Natural killer cell (primary cell): ENCODE measurements at regions not wholly inside any gene's neighbourhood (a gene's known extent, or its start where the extent isn't known, plus 50 kb on each side); places are given as distances from the start of the nearest gene placed in this dataset.

Experiments used
- ATAC-seq, 3 donors: fragments of 150-1000 bp in 2 of 3; fragments of 200-7000 bp in 1 of 3; cut with Tn5 transposase; 1 replicate in 1 of 3; 2 replicates in 2 of 3; pipeline ENCODE4 v1.10.0; 2021; ENCODE audit warnings: mild to moderate bottlenecking in 2 of 3, moderate library complexity in 2 of 3
- DNase-seq, 2 donors: peaks; one replicate each; pipeline versions ENCODE4 v3.0.0 to v3.0.0-alpha.2; 2013 to 2021; ENCODE audit warnings: mixed read lengths in 1 of 2
- H3K27ac ChIP-seq: one replicate; pipeline ENCODE4 v1.5.1; 2013; ENCODE audit warnings: mild to moderate bottlenecking, low read length
- H3K27me3 ChIP-seq: one replicate; pipeline ENCODE4 v1.6.1; 2013; ENCODE audit warnings: low read length; ENCODE audit not compliant: control insufficient read depth, insufficient read depth
- H3K36me3 ChIP-seq: one replicate; pipeline ENCODE4 v1.6.1; 2013; ENCODE audit warnings: low read length; ENCODE audit not compliant: control insufficient read depth, insufficient read depth
- H3K4me1 ChIP-seq: one replicate; pipeline ENCODE4 v1.6.1; 2013; ENCODE audit warnings: low read length; ENCODE audit not compliant: control insufficient read depth, insufficient read depth
- H3K4me3 ChIP-seq: one replicate; pipeline ENCODE4 v1.5.1; 2013; ENCODE audit warnings: low read length
- H3K9me3 ChIP-seq: one replicate; pipeline ENCODE4 v1.6.1; 2013; ENCODE audit warnings: low read length; ENCODE audit not compliant: control insufficient read depth, insufficient read depth
- H3K27ac Mint-ChIP-seq, 2 donors: one replicate each; pipeline ENCODE4 v1.8.0; 2022; ENCODE audit warnings: mild to moderate bottlenecking in 2 of 2, mixed read lengths in 2 of 2, moderate library complexity in 1 of 2
- H3K27me3 Mint-ChIP-seq, 2 donors: one replicate each; pipeline ENCODE4 v1.8.0; 2022; ENCODE audit warnings: low read depth in 2 of 2, mixed read lengths in 2 of 2
- H3K36me3 Mint-ChIP-seq: one replicate; pipeline ENCODE4 v1.8.0; 2022; ENCODE audit warnings: mixed read lengths
- H3K4me1 Mint-ChIP-seq, 2 donors: one replicate each; pipeline ENCODE4 v1.8.0; 2022; ENCODE audit warnings: mixed read lengths in 2 of 2
- H3K4me3 Mint-ChIP-seq: one replicate; pipeline ENCODE4 v1.8.0; 2022; ENCODE audit warnings: mild to moderate bottlenecking, moderate library complexity, mixed read lengths
- H3K9me3 Mint-ChIP-seq, 2 donors: one replicate each; pipeline ENCODE4 v1.8.0; 2022; ENCODE audit warnings: mixed read lengths in 2 of 2
- CTCF ChIP-seq: fragments of 200-600 bp; IDR thresholded peaks from one replicate; pipeline ENCODE4 v1.8.0; 2022; ENCODE audit warnings: antibody characterized with exemption
- WGBS: methylation state at CpG from one replicate; pipeline ENCODE4 v1.1.7; 2013; ENCODE audit warnings: missing lambda C conversion rate; ENCODE audit not compliant: insufficient coverage; 5-methylcytosine and 5-hydroxymethylcytosine counted together
- intact Hi-C: fragments of 100-400 bp; cut with micrococcal nuclease; formaldehyde crosslinking; loops from one replicate; pipeline ENCODE4 v1.14.2; 2022

- ATAC-seq (no peak), DNase-seq (no peak)
- Mint-ChIP-seq H3K9me3 (peaks cover 7% of the 10 kb centered on the region in 2 donors), H3K4me1 (no peaks in the 10 kb centered on the region), H3K27me3 (no peaks in the 10 kb centered on the region), H3K4me3 (no peak overlapping the region), H3K27ac (no peak overlapping the region), H3K36me3 (no peaks in the 10 kb centered on the region)
- Histone ChIP-seq H3K36me3 (no peaks in the 10 kb centered on the region), H3K27me3 (no peaks in the 10 kb centered on the region), H3K27ac (no peak overlapping the region), H3K4me1 (no peaks in the 10 kb centered on the region), H3K4me3 (no peak overlapping the region), H3K9me3 (no peaks in the 10 kb centered on the region)
- intact Hi-C loops = no loop called here
- TF ChIP-seq CTCF = no peak
Measured at GRCh38 chr2:146370826-146371225, 1474.0 kb upstream of the ACVR2A start.

- Histone ChIP-seq H3K9me3 (no peaks in the 10 kb centered on the region), H3K36me3 (no peaks in the 10 kb centered on the region), H3K4me1 (no peaks in the 10 kb centered on the region), H3K27me3 (no peaks in the 10 kb centered on the region), H3K4me3 (no peak overlapping the region), H3K27ac (no peak overlapping the region)
- no peaks in the 10 kb centered on the region for H3K4me1 Mint-ChIP-seq
- peaks cover 5 to 8% of the 10 kb centered on the region in 2 donors for H3K9me3 Mint-ChIP-seq
- intact Hi-C loops = no loop called here
- no peak for DNase-seq
- H3K4me3 Mint-ChIP-seq = no peak overlapping the region
- H3K27me3 Mint-ChIP-seq = no peaks in the 10 kb centered on the region
- ATAC-seq = no peak
- no peaks in the 10 kb centered on the region for H3K36me3 Mint-ChIP-seq
- H3K27ac Mint-ChIP-seq = no peak overlapping the region
- TF ChIP-seq CTCF = no peak
Measured at GRCh38 chr2:146366276-146366675, 1478.6 kb upstream of the ACVR2A start.

- TF ChIP-seq CTCF = no peak
- no peaks in the 10 kb centered on the region for H3K27me3 Mint-ChIP-seq
- H3K4me3 Mint-ChIP-seq = no peak overlapping the region
- intact Hi-C loops = no loop called here
- H3K4me1 Mint-ChIP-seq = no peaks in the 10 kb centered on the region
- H3K9me3 Mint-ChIP-seq = peaks cover 3 to 5% of the 10 kb centered on the region in 2 donors
- 75% methylated on average over 1 of the region's 1 CpG for WGBS
- no peaks in the 10 kb centered on the region for H3K36me3 Mint-ChIP-seq
- H3K9me3 ChIP-seq = no peaks in the 10 kb centered on the region
- no peak overlapping the region for H3K27ac Mint-ChIP-seq
- no peak overlapping the region for H3K4me3 ChIP-seq
- no peak for ATAC-seq
- H3K36me3 ChIP-seq = no peaks in the 10 kb centered on the region
- no peak for DNase-seq
- H3K27ac ChIP-seq = no peak overlapping the region
- H3K27me3 ChIP-seq = no peaks in the 10 kb centered on the region
- H3K4me1 ChIP-seq = no peaks in the 10 kb centered on the region
Measured at GRCh38 chr2:146365041-146365440, 1479.8 kb upstream of the ACVR2A start.

GRCh38 chr2:146363731-146364130 lies 1481.1 kb upstream of the ACVR2A start:
- WGBS = 67% methylated on average over 1 of the region's 1 CpG
- no peak for TF ChIP-seq CTCF
- intact Hi-C loops = no loop called here
- Histone ChIP-seq H3K4me3 (no peak overlapping the region), H3K27me3 (no peaks in the 10 kb centered on the region), H3K36me3 (no peaks in the 10 kb centered on the region), H3K4me1 (no peaks in the 10 kb centered on the region), H3K9me3 (no peaks in the 10 kb centered on the region), H3K27ac (no peak overlapping the region)
- DNase-seq = no peak
- H3K27ac Mint-ChIP-seq = no peak overlapping the region
- H3K4me3 Mint-ChIP-seq = no peak overlapping the region
- no peaks in the 10 kb centered on the region for H3K36me3 Mint-ChIP-seq
- ATAC-seq = no peak
- H3K9me3 Mint-ChIP-seq = peaks cover 3 to 4% of the 10 kb centered on the region in 2 donors
- H3K4me1 Mint-ChIP-seq = no peaks in the 10 kb centered on the region
- H3K27me3 Mint-ChIP-seq = no peaks in the 10 kb centered on the region
